ENCODE measurements at regions not wholly inside any gene's neighbourhood (a gene's known extent, or its start where the extent isn't known, plus 50 kb on each side); places are given as distances from the start of the nearest gene placed in this dataset.

- TF ChIP-seq SPI1 (IDR thresholded peaks at IDR 0.05; ENCODE audit: borderline replicate concordance, low read depth): no peak
- TF ChIP-seq CTCF (IDR thresholded peaks at IDR 0.05; ENCODE audit: insufficient read depth, low read length): no peak
- no peak for TF ChIP-seq REST (IDR thresholded peaks at IDR 0.05; ENCODE audit: insufficient replicate concordance, low read depth)
- TF ChIP-seq POLR2AphosphoS5 (IDR thresholded peaks at IDR 0.05; ENCODE audit: low read depth): no peak
- no peak for TF ChIP-seq GABPA (IDR thresholded peaks at IDR 0.05; ENCODE audit: low read depth)
- Histone ChIP-seq H3K27ac (replicated peaks) (no peak overlapping the region), H3K27me3 (ENCODE audit: insufficient read depth, poor library complexity, severe bottlenecking) (no peaks in the 10 kb centered on the region), H3K4me3 (replicated peaks; ENCODE audit: insufficient read depth, low read length) (no peak overlapping the region)
- DNase-seq (ENCODE audit: low read depth in 1 of 2, low spot score in 1 of 2): no peak
Measured at GRCh38 chr3:132196113-132196512, 121.1 kb upstream of the ACP3 start.

- no peak overlapping the region for H3K27ac ChIP-seq (replicated peaks)
- H3K27me3 ChIP-seq (ENCODE audit: insufficient read depth, poor library complexity, severe bottlenecking): no peaks in the 10 kb centered on the region
- TF ChIP-seq SPI1 (IDR thresholded peaks at IDR 0.05; ENCODE audit: borderline replicate concordance, low read depth) (no peak), POLR2AphosphoS5 (IDR thresholded peaks at IDR 0.05; ENCODE audit: low read depth) (no peak), CTCF (IDR thresholded peaks at IDR 0.05; ENCODE audit: insufficient read depth, low read length) (no peak), REST (IDR thresholded peaks at IDR 0.05; ENCODE audit: insufficient replicate concordance, low read depth) (no peak), GABPA (IDR thresholded peaks at IDR 0.05; ENCODE audit: low read depth) (no peak)
- no peak for DNase-seq (ENCODE audit: low read depth in 1 of 2, low spot score in 1 of 2)
- H3K4me3 ChIP-seq (replicated peaks; ENCODE audit: insufficient read depth, low read length): no peak overlapping the region
Measured at GRCh38 chr3:132198516-132198915, 118.7 kb upstream of the ACP3 start.

- no peaks in the 10 kb centered on the region for H3K27me3 ChIP-seq (ENCODE audit: insufficient read depth, poor library complexity, severe bottlenecking)
- no peak for DNase-seq (ENCODE audit: low read depth in 1 of 2, low spot score in 1 of 2)
- no peak overlapping the region for H3K27ac ChIP-seq (replicated peaks)
- H3K4me3 ChIP-seq (replicated peaks; ENCODE audit: insufficient read depth, low read length): no peak overlapping the region
- TF ChIP-seq REST (IDR thresholded peaks at IDR 0.05; ENCODE audit: insufficient replicate concordance, low read depth): no peak
- TF ChIP-seq POLR2AphosphoS5 (IDR thresholded peaks at IDR 0.05; ENCODE audit: low read depth): no peak
- no peak for TF ChIP-seq GABPA (IDR thresholded peaks at IDR 0.05; ENCODE audit: low read depth)
- TF ChIP-seq CTCF (IDR thresholded peaks at IDR 0.05; ENCODE audit: insufficient read depth, low read length): no peak
- no peak for TF ChIP-seq SPI1 (IDR thresholded peaks at IDR 0.05; ENCODE audit: borderline replicate concordance, low read depth)
Measured at GRCh38 chr3:132199451-132199850, 117.8 kb upstream of the ACP3 start.
